C4-2B (cell line): ENCODE measurements at regions not wholly inside any gene's neighbourhood (a gene's known extent, or its start where the extent isn't known, plus 50 kb on each side); places are given as distances from the start of the nearest gene placed in this dataset.

ENCODE experiments used
- ZFX ChIP-seq: fragments of 450-650 bp; IDR thresholded peaks from 2 replicates; pipeline ENCODE4 v1.6.1; 2017
- TF ChIP-seq, protein P1 (sequence below): fragments of 450-650 bp; conservative IDR thresholded peaks from 2 replicates; pipeline ENCODE4 v1.5.1; 2017; ENCODE audit warnings: mild to moderate bottlenecking

DNA sequence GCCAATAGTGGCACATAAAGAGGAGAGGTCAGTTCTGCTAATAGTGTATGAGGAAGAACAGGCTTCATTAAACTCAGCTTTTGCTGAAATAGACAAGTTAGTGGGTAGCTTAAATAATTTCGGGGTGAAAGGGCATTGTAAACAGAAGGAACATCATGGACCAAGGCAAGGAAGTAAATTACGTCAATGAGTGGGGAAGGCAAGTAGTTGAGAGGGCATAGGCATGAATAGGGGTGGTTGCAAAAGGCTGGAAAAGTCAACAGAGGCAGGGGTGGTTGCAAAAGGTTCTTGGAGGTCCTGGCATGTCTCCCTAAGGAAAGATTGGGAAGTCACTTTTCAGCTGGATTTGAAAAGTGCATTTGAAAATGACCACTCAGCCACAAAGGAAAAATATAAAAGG is 383.3 kb upstream of the RPS23 start:
- TF ChIP-seq, protein P1, sequence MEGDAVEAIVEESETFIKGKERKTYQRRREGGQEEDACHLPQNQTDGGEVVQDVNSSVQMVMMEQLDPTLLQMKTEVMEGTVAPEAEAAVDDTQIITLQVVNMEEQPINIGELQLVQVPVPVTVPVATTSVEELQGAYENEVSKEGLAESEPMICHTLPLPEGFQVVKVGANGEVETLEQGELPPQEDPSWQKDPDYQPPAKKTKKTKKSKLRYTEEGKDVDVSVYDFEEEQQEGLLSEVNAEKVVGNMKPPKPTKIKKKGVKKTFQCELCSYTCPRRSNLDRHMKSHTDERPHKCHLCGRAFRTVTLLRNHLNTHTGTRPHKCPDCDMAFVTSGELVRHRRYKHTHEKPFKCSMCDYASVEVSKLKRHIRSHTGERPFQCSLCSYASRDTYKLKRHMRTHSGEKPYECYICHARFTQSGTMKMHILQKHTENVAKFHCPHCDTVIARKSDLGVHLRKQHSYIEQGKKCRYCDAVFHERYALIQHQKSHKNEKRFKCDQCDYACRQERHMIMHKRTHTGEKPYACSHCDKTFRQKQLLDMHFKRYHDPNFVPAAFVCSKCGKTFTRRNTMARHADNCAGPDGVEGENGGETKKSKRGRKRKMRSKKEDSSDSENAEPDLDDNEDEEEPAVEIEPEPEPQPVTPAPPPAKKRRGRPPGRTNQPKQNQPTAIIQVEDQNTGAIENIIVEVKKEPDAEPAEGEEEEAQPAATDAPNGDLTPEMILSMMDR = no peak
- TF ChIP-seq ZFX = no peak
